GM12891 (cell line): ENCODE measurements at regions not wholly inside any gene's neighbourhood (a gene's known extent, or its start where the extent isn't known, plus 50 kb on each side); places are given as distances from the start of the nearest gene placed in this dataset.

ENCODE experiments used
- PAX5 ChIP-seq: IDR thresholded peaks from 2 replicates; pipeline ENCODE4 v1.6.1; 2011; ENCODE audit warnings: low read length, moderate library complexity, mild to moderate bottlenecking; ENCODE audit not compliant: insufficient read depth, severe bottlenecking
- POLR2A ChIP-seq: IDR thresholded peaks from 2 replicates; pipeline ENCODE4 v1.6.1; 2011; ENCODE audit warnings: low read depth, low read length, control low read depth
- POLR2AphosphoS5 ChIP-seq: IDR thresholded peaks from 2 replicates; pipeline ENCODE4 v1.6.1; 2011; ENCODE audit warnings: low read depth, low read length, control low read depth
- TAF1 ChIP-seq: IDR thresholded peaks from 2 replicates; pipeline ENCODE4 v1.6.1; 2011; ENCODE audit warnings: low read depth, low read length, control low read depth

DNA sequence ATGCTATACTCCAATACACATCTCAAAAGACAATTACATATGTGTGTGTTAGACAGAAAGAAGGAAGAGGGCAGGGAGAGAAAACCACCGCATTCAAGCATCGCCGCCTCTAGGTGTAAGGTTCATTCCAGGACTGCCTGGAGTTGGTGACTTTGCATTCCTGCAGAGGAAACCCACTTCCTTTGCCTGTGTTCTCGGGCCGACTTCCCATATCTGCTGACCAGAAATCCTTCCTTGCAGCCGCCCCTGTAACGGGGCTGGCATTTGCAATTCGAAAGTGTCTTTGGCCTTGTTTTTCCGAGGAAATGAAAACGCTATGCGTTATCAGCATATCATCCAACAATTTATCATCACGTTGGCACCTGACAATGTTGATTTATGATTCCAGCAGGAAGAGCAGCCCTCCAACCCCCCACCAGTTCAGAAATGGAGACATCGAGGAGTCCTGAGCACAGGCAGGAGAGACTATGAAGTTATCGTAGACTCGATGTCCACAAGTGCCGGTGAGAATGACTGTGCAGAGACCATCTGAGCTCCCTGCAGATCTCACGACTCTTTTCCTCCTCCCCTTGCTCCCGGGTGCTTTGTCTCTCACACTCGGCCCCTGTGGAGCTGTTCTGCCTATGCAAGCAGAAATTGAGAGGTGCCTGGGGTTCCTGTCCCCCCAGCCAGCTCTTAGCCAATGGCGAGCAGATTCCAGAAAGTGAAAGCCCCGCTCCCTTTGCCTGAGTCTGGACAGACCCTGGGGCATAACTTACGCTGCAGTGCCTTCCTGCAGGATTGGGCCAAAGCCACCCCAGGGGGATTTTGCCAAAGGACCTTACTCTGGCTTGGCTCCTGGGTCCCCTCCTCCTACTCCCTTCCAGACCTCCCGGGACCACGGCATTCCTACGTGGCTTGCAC, 68.9 kb upstream of the FOXK1 start:
- TF ChIP-seq PAX5 (no peak), POLR2AphosphoS5 (no peak), POLR2A (no peak), TAF1 (no peak)
